HepG2 (cell line): ENCODE measurements at regions not wholly inside any gene's neighbourhood (a gene's known extent, or its start where the extent isn't known, plus 50 kb on each side); places are given as distances from the start of the nearest gene placed in this dataset.

Experiments
- ATAC-seq: fragments of 200-7000 bp; cut with Tn5 transposase; 3 replicates; pipeline ENCODE4 v1.9.1; 2020; ENCODE audit warnings: mild to moderate bottlenecking, moderate library complexity
- BruUV-seq: library from RNA; stranded (reverse); fragments of 400-500 nt; replicated peaks from 2 replicates; lab custom pipeline; 2021; lab: Mats Ljungman, UMichigan
- CTCF ChIA-PET: fragments of 300-600 bp; formaldehyde crosslinking; extraction: SDS; loops from one replicate; lab custom pipeline; 2021; ENCODE audit warnings: low total read pairs, inconsistent platforms, low intra/inter-chr PET ratio; lab: Yijun Ruan, JAX
- POLR2A ChIA-PET: fragments of 350-600 bp; sonication (Branson Sonifier 250); formaldehyde crosslinking; loops from one replicate; lab custom pipeline; 2020; ENCODE audit warnings: antibody characterized with exemption, inconsistent platforms; lab: Yijun Ruan, JAX
- DNase-seq: peaks from one replicate; pipeline ENCODE4 v3.0.0-alpha.2; 2015; ENCODE audit warnings: low spot score
- FAIRE-seq: peaks from 3 replicates; lab custom pipeline; 2011; peaks lifted over from hg19 to GRCh38; lab: Jason Lieb, UNC
- H2AFZ ChIP-seq: one replicate; pipeline ENCODE4 v1.6.1; 2011; ENCODE audit warnings: low read length, inconsistent platforms
- H3K27ac ChIP-seq: fragments of 300-600 bp; 3 replicates; pipeline ENCODE4 v1.8.0; 2011; ENCODE audit warnings: mixed run types, mild to moderate bottlenecking, mixed read lengths, low read length, inconsistent platforms; ENCODE audit not compliant: insufficient read depth; ENCODE audit errors: extremely low read length
- H3K27me3 ChIP-seq, 2 experiments: fragments of 200-600 bp in 1 of 2; 2 replicates in 1 of 2; 3 replicates in 1 of 2; pipeline versions ENCODE4 v1.6.0 to v1.8.0; 2011; ENCODE audit warnings: low read length in 2 of 2, mild to moderate bottlenecking in 2 of 2, moderate library complexity in 2 of 2, inconsistent platforms in 1 of 2; ENCODE audit not compliant: insufficient read depth in 2 of 2, control insufficient read depth in 1 of 2
- H3K36me3 ChIP-seq, 2 experiments: fragments of 200-600 bp in 1 of 2; replicated peaks in 1 of 2; 2 replicates in 1 of 2; 3 replicates in 1 of 2; pipeline versions ENCODE4 v1.5.1 to v1.8.0; 2011; ENCODE audit warnings: low read length in 2 of 2, inconsistent platforms in 1 of 2; ENCODE audit not compliant: insufficient read depth in 2 of 2, control insufficient read depth in 1 of 2
- H3K4me1 ChIP-seq: 2 replicates; pipeline ENCODE4 v1.5.1; 2012; ENCODE audit warnings: low read length, inconsistent platforms; ENCODE audit not compliant: insufficient read depth
- H3K4me2 ChIP-seq: 2 replicates; pipeline ENCODE4 v1.6.0; 2011; ENCODE audit warnings: low read depth, low read length, inconsistent platforms
- H3K4me3 ChIP-seq, 3 experiments: fragments of 200-600 bp in 1 of 3; sonication (generic), shearing (Covaris generic) in 1 of 3; replicated peaks in 1 of 3; 2 replicates each; pipeline ENCODE4 v1.5.1; 2011 to 2016; ENCODE audit warnings: low read length in 3 of 3, inconsistent platforms in 2 of 3, low read depth in 2 of 3, mild to moderate bottlenecking in 2 of 3, control low read depth in 1 of 3, mixed read lengths in 1 of 3; ENCODE audit not compliant: insufficient read depth in 1 of 3
- H3K79me2 ChIP-seq: one replicate; pipeline ENCODE4 v1.6.1; 2011; ENCODE audit warnings: low read length, inconsistent platforms; ENCODE audit not compliant: insufficient read depth
- H3K9ac ChIP-seq: 2 replicates; pipeline ENCODE4 v1.6.0; 2011; ENCODE audit warnings: mild to moderate bottlenecking, low read depth, low read length, inconsistent platforms; ENCODE audit not compliant: insufficient read depth
- H3K9me3 ChIP-seq: 2 replicates; pipeline ENCODE4 v1.5.1; 2012; ENCODE audit warnings: mild to moderate bottlenecking, low read length
- H4K20me1 ChIP-seq: 2 replicates; pipeline ENCODE4 v1.6.0; 2011; ENCODE audit warnings: inconsistent platforms, mild to moderate bottlenecking, low read length, moderate library complexity; ENCODE audit not compliant: insufficient read depth
- ARHGAP35 ChIP-seq: sonication (generic); formaldehyde crosslinking; IDR thresholded peaks from 2 replicates; pipeline ENCODE4 v1.9.0; 2022; ENCODE audit warnings: mild to moderate bottlenecking, inconsistent platforms, moderate library complexity, missing genetic modification reagents, borderline replicate concordance
- BORCS8-MEF2B ChIP-seq: sonication (generic); formaldehyde crosslinking; IDR thresholded peaks from 2 replicates; pipeline ENCODE4 v1.8.0; 2022; ENCODE audit warnings: mild to moderate bottlenecking, missing genetic modification reagents
- ETS1 ChIP-seq: sonication (generic); formaldehyde crosslinking; IDR thresholded peaks from 2 replicates; pipeline ENCODE4 v1.4.0; 2020; ENCODE audit warnings: missing genetic modification reagents
- FOXO4 ChIP-seq: sonication (generic); formaldehyde crosslinking; conservative IDR thresholded peaks from 2 replicates; pipeline ENCODE4 v1.8.1; 2023; ENCODE audit warnings: missing genetic modification reagents
- ISX ChIP-seq: sonication (generic); formaldehyde crosslinking; conservative IDR thresholded peaks from 2 replicates; pipeline ENCODE4 v1.5.0; 2020; ENCODE audit warnings: missing genetic modification reagents
- MIER3 ChIP-seq: IDR thresholded peaks from 2 replicates; pipeline ENCODE4 v1.6.1; 2016; ENCODE audit warnings: missing compliant biosample characterization, borderline replicate concordance
- NFIC ChIP-seq: IDR thresholded peaks from 2 replicates; pipeline ENCODE4 v1.6.1; 2012; ENCODE audit warnings: mild to moderate bottlenecking, low read length, inconsistent platforms
- RNF219 ChIP-seq: sonication (generic); formaldehyde crosslinking; IDR thresholded peaks from 2 replicates; pipeline ENCODE4 v1.5.0; 2020; ENCODE audit warnings: mild to moderate bottlenecking, missing genetic modification reagents
- TAF15 ChIP-seq: fragments of 200-400 bp; formaldehyde crosslinking; IDR thresholded peaks from one replicate; pipeline ENCODE4 v1.6.1; 2018; ENCODE audit warnings: mild to moderate bottlenecking, low read depth, low read length; ENCODE audit not compliant: poor library complexity, severe bottlenecking
- ZNF430 ChIP-seq: sonication (generic); formaldehyde crosslinking; IDR thresholded peaks from 2 replicates; pipeline ENCODE4 v1.9.0; 2021; ENCODE audit warnings: mild to moderate bottlenecking, missing genetic modification reagents
- WGBS: methylation state at CpG from one replicate; pipeline ENCODE4 v1.1.6; 2017; ENCODE audit warnings: low lambda C conversion rate; 5-methylcytosine and 5-hydroxymethylcytosine counted together
- in situ Hi-C: cut with HindIII; loops from 2 replicates; pipeline ENCODE4 v1.10.0; 2017; ENCODE audit warnings: low pct_unique_long_range_greater_than_20kb; ENCODE audit not compliant: extremely low pct_ligation_motif_present
- intact Hi-C: fragments of 100-400 bp; cut with micrococcal nuclease; formaldehyde crosslinking; loops from one replicate; pipeline ENCODE4 v1.10.0; 2022; ENCODE audit not compliant: unreplicated experiment

GRCh38 chr5:99763021-99763774, 772.0 kb upstream of the FAM174A start:
- FAIRE-seq: no peak
- POLR2A ChIA-PET: no interaction called here
- H3K4me3 ChIP-seq: no peak overlapping the region
- CTCF ChIA-PET: no interaction called here
- H4K20me1 ChIP-seq: no peaks in the 10 kb centered on the region
- H3K36me3 ChIP-seq: no peaks in the 10 kb centered on the region
- TF ChIP-seq ISX (CRISPR knock-in tag) (no peak), TAF15 (no peak), FOXO4 (no peak)
- H3K9ac ChIP-seq: no peak overlapping the region
- DNase-seq: no peak
- H2AFZ ChIP-seq: no peak overlapping the region
- H3K4me1 ChIP-seq: no peaks in the 10 kb centered on the region
- H3K9me3 ChIP-seq: no peaks in the 10 kb centered on the region
- intact Hi-C loops (no loop called here), in situ Hi-C loops (no loop called here)
- no TSS peak for BruUV-seq
- WGBS: 15% methylated on average over 4 of the region's 11 CpGs
- no peaks in the 10 kb centered on the region for H3K79me2 ChIP-seq
- H3K27me3 ChIP-seq: no peaks in the 10 kb centered on the region
- ATAC-seq: no peak
- H3K4me2 ChIP-seq: no peak overlapping the region
- H3K27ac ChIP-seq: no peak overlapping the region

GRCh38 chr5:99747342-99747741, 787.8 kb upstream of the FAM174A start:
- Histone ChIP-seq H3K27ac (no peak overlapping the region), H3K4me2 (no peak overlapping the region), H3K9ac (no peak overlapping the region), H3K36me3 (no peaks in the 10 kb centered on the region), H3K4me1 (no peaks in the 10 kb centered on the region), H4K20me1 (no peaks in the 10 kb centered on the region), H3K4me3 (no peak overlapping the region), H3K9me3 (no peaks in the 10 kb centered on the region), H3K79me2 (no peaks in the 10 kb centered on the region), H2AFZ (no peak overlapping the region), H3K27me3 (no peaks in the 10 kb centered on the region)
- ChIA-PET CTCF (no interaction called here), POLR2A (no interaction called here)
- no peak for ATAC-seq
- 26% methylated on average over 4 of the region's 4 CpGs for WGBS
- no peak for FAIRE-seq
- no peak for DNase-seq
- no TSS peak for BruUV-seq
- in situ Hi-C loops (no loop called here), intact Hi-C loops (no loop called here)
- no peak for TF ChIP-seq RNF219
- TF ChIP-seq NFIC: no peak
- no peak for TF ChIP-seq MIER3
- TF ChIP-seq ZNF430 (CRISPR knock-in tag): no peak
- TF ChIP-seq ARHGAP35: no peak
- TF ChIP-seq ETS1 (CRISPR knock-in tag): no peak
- no peak for TF ChIP-seq BORCS8-MEF2B
